ENCODE measurements at regions not wholly inside any gene's neighbourhood (a gene's known extent, or its start where the extent isn't known, plus 50 kb on each side); places are given as distances from the start of the nearest gene placed in this dataset.

DNA sequence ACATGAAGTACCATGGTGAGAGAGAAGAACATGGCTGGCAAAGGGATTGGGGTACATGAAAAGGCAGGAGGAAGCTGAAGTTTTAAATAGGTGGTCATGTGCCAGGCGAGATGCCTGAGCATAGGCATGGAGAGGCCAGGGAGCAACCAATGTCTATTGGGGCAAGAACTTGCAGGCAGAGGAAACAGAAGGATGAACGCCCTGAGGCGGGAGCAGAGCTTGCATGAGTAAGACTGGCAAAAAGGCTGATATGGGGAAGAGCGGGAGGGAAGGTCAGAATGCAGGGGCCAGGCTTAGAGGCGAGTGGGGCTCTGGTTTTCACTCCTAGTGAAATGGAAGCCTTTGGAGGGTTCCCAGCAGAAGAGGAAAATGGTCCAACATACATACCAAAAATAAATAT lies 52.5 kb upstream of the VSTM5 start:
- no peaks in the 10 kb centered on the region for H3K27me3 ChIP-seq (ENCODE audit: insufficient read depth, low read depth, severe bottlenecking)
- no peaks in the 10 kb centered on the region for H3K9me3 ChIP-seq (ENCODE audit: severe bottlenecking)
- H3K27ac ChIP-seq: no peak overlapping the region
- no peak overlapping the region for H3K4me3 ChIP-seq (ENCODE audit: low read depth, low read length)
- no peaks in the 10 kb centered on the region for H3K36me3 ChIP-seq
- TF ChIP-seq, protein P1, sequence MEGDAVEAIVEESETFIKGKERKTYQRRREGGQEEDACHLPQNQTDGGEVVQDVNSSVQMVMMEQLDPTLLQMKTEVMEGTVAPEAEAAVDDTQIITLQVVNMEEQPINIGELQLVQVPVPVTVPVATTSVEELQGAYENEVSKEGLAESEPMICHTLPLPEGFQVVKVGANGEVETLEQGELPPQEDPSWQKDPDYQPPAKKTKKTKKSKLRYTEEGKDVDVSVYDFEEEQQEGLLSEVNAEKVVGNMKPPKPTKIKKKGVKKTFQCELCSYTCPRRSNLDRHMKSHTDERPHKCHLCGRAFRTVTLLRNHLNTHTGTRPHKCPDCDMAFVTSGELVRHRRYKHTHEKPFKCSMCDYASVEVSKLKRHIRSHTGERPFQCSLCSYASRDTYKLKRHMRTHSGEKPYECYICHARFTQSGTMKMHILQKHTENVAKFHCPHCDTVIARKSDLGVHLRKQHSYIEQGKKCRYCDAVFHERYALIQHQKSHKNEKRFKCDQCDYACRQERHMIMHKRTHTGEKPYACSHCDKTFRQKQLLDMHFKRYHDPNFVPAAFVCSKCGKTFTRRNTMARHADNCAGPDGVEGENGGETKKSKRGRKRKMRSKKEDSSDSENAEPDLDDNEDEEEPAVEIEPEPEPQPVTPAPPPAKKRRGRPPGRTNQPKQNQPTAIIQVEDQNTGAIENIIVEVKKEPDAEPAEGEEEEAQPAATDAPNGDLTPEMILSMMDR (IDR thresholded peaks at IDR 0.05; ENCODE audit: low read depth, low read length): no peak
- DNase-seq: no peak

DNA sequence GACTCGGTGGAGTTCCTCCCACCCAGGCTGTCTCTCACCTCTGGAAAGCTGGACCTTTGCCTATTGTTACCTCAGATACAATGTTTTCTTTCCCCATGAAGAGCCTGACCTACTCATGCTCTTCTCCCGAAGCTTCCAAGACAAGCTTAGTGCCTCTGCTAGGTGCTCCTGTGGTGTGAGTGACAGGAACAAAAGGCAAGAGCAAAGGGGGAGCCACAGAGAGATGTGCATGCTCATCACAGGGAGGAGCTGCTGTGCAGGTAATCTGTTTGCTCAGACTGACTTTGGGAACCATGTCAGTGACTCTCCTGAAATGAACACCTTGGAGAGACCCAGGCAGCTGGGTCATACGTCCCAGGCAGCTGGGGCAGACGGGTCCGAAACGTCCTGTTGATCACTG lies 53.6 kb upstream of the VSTM5 start:
- TF ChIP-seq, protein P1 (IDR thresholded peaks at IDR 0.05; ENCODE audit: low read depth, low read length): peak; percentile 52
- Histone ChIP-seq H3K27ac (no peak overlapping the region), H3K36me3 (no peaks in the 10 kb centered on the region), H3K27me3 (ENCODE audit: insufficient read depth, low read depth, severe bottlenecking) (no peaks in the 10 kb centered on the region), H3K9me3 (ENCODE audit: severe bottlenecking) (no peaks in the 10 kb centered on the region), H3K4me3 (ENCODE audit: low read depth, low read length) (no peak overlapping the region)
- peak; percentile 37 for DNase-seq

DNA sequence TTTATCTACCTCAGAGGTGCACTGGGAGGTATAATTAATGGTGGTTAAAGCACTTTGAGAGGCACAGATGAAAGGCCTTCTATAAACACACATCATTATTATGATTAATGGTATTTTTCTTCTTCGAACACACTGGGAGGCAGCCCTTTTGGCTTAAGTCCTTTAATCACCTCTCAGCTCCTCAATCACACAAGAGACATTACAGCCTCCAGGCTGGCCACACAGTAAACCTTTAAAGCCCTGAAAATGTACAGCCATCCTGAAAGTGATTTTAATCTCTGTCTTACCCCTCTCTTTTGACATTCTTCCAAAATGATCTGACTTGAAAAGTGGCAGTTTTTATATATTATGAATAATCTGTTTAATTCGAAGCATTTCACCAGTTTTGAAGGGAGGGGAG lies 54.3 kb upstream of the VSTM5 start:
- Histone ChIP-seq H3K27ac (no peak overlapping the region), H3K9me3 (ENCODE audit: severe bottlenecking) (no peaks in the 10 kb centered on the region), H3K36me3 (no peaks in the 10 kb centered on the region), H3K4me3 (ENCODE audit: low read depth, low read length) (no peak overlapping the region), H3K27me3 (ENCODE audit: insufficient read depth, low read depth, severe bottlenecking) (no peaks in the 10 kb centered on the region)
- TF ChIP-seq, protein P1 (IDR thresholded peaks at IDR 0.05; ENCODE audit: low read depth, low read length): no peak
- DNase-seq: peak; percentile 19

DNA sequence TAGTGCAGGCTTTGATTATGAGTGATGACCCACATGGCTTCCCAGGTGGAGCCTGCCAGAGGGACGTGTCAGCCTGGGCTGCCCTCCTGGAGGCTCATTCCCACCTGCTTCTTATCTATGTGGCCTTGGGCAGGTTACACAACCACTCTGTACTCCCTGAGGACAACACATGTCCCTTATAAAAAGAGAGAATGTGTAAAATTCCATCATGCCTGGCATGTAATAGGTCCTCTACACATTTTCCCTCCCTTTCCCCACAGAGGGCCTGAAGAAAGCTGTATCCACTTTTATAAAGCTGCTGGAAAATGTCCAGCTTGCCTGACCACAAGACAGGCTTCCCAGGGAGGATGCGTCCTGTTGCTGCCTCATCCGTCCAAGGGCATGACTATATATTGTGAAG lies 55.0 kb upstream of the VSTM5 start:
- Histone ChIP-seq H3K9me3 (ENCODE audit: severe bottlenecking) (no peaks in the 10 kb centered on the region), H3K27ac (no peak overlapping the region), H3K27me3 (ENCODE audit: insufficient read depth, low read depth, severe bottlenecking) (no peaks in the 10 kb centered on the region), H3K36me3 (no peaks in the 10 kb centered on the region), H3K4me3 (ENCODE audit: low read depth, low read length) (no peak overlapping the region)
- TF ChIP-seq, protein P1 (IDR thresholded peaks at IDR 0.05; ENCODE audit: low read depth, low read length): no peak
- DNase-seq: peak; percentile 30

DNA sequence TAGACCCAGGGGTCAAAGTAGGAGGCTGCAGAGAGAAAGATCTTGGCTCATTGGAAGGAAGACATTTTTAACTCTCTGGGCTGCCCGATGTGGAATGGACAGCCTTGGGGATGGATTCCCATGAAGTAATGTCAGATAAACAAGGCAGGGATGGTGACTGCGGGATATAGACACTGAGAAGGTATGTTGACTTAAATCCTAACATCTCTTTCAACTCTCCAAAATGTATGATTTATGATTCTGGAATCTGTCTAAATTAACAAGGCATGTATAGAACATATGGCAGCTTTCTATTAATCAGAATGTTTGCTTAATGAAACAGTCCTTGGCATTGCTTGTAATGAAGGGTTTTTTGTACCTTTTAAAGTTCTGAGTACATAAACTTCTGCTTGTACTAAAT lies 56.1 kb upstream of the VSTM5 start:
- no peak for DNase-seq
- Histone ChIP-seq H3K4me3 (ENCODE audit: low read depth, low read length) (no peak overlapping the region), H3K36me3 (no peaks in the 10 kb centered on the region), H3K9me3 (ENCODE audit: severe bottlenecking) (no peaks in the 10 kb centered on the region), H3K27ac (no peak overlapping the region), H3K27me3 (ENCODE audit: insufficient read depth, low read depth, severe bottlenecking) (no peaks in the 10 kb centered on the region)
- TF ChIP-seq, protein P1 (IDR thresholded peaks at IDR 0.05; ENCODE audit: low read depth, low read length): no peak

DNA sequence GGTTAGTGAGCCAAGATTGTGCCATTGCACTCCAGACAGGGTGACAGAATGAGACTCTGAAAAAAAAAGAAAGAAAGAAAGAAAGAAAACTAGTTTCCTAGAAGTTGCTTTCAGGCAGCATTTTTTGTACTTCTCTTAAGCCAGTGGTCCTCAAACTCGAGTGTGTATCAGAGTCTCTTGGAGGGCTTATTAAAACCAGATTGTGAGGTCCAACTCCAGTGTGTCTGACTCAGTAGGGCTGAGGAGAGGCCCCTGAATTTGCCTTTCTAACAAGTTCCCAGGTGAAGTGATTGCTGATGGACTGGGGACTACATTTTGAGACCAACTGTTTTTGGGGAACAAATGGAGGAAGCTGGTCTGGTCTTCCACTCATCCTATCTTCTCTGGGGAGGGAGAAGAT lies 57.5 kb upstream of the VSTM5 start:
- no peaks in the 10 kb centered on the region for H3K27me3 ChIP-seq (ENCODE audit: insufficient read depth, low read depth, severe bottlenecking)
- no peak for DNase-seq
- H3K36me3 ChIP-seq: no peaks in the 10 kb centered on the region
- TF ChIP-seq, protein P1 (IDR thresholded peaks at IDR 0.05; ENCODE audit: low read depth, low read length): no peak
- no peaks in the 10 kb centered on the region for H3K9me3 ChIP-seq (ENCODE audit: severe bottlenecking)
- no peak overlapping the region for H3K4me3 ChIP-seq (ENCODE audit: low read depth, low read length)
- no peak overlapping the region for H3K27ac ChIP-seq
